ENCODE measurements at regions not wholly inside any gene's neighbourhood (a gene's known extent, or its start where the extent isn't known, plus 50 kb on each side); places are given as distances from the start of the nearest gene placed in this dataset.
A peak's percentile ranks its signal among the peaks of the same experiment; 100 is the strongest.

- no peak for FAIRE-seq
These were observed 81.8 kb upstream of the COL6A5 start for GRCh38 chr3:130263708-130264107.

GRCh38 chr3:130266817-130267216 lies 78.7 kb upstream of the COL6A5 start:
- no peak for FAIRE-seq

- FAIRE-seq = peak; percentile 78
These were observed 69.2 kb upstream of the COL6A5 start for GRCh38 chr3:130276203-130276803.

DNA sequence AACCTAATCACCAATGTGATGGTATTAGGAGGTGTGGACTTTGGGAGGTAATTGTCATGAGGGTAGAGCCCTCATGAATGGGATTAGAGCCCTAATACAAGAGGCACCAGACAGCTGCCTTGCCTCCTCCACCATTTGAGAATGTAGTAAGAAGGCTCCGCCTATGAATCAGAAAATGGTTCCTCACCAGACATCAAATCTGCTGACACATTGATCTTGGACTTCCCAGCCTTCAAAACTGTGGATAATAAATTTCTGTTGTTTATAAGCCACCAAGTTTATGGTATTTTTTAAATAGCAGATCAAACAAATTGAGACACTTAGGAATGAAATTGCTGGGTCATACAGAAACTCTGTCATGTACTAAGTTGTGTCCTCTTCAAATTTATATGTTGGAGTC lies 56.8 kb upstream of the COL6A5 start:
- no peak for FAIRE-seq

- FAIRE-seq = no peak
These were observed 54.3 kb upstream of the COL6A5 start for GRCh38 chr3:130291148-130291547.

DNA sequence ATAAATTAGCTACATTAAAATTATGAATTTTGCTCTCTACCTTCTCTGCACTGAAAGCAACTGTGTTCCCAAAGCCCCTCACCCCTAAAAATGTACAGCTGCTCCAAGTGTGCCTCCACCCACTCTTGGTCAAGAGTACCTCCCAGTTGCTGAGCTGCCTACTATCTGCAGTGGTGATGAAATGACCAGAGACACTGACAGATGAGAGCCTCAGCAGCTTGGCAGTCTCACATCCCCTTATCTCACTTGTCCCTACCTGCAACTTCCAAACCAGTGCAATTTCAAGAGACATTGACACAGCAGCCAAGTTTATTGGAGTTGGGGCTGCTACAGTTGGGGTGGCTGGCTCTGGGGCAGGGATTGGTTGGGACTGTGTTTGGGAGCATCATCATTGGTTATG lies 52.2 kb upstream of the COL6A5 start:
- FAIRE-seq = no peak
